H9 (cell line): ENCODE measurements at regions not wholly inside any gene's neighbourhood (a gene's known extent, or its start where the extent isn't known, plus 50 kb on each side); places are given as distances from the start of the nearest gene placed in this dataset.

Experiments used
- DNase-seq: peaks from one replicate; pipeline ENCODE4 v3.0.0-alpha.2; 2017
- H2AFZ ChIP-seq: one replicate; pipeline ENCODE4 v1.6.1; 2013; ENCODE audit warnings: mild to moderate bottlenecking, low read length, control low read depth, moderate library complexity
- H2AK5ac ChIP-seq: 2 replicates; pipeline ENCODE4 v1.6.1; 2013; ENCODE audit warnings: low read length, control low read depth, mixed read lengths; ENCODE audit not compliant: insufficient read length
- H2BK120ac ChIP-seq: one replicate; pipeline ENCODE4 v1.6.1; 2013; ENCODE audit warnings: low read depth, mild to moderate bottlenecking, low read length, control low read depth, inconsistent platforms; ENCODE audit not compliant: poor library complexity, severe bottlenecking
- H2BK12ac ChIP-seq: 2 replicates; pipeline ENCODE4 v1.6.1; 2013; ENCODE audit warnings: low read length, control low read depth, mixed read lengths, low read depth; ENCODE audit not compliant: insufficient read length
- H2BK15ac ChIP-seq: 2 replicates; pipeline ENCODE4 v1.6.1; 2013; ENCODE audit warnings: low read depth, low read length, control low read depth
- H2BK20ac ChIP-seq: one replicate; pipeline ENCODE4 v1.6.1; 2013; ENCODE audit warnings: low read depth, mild to moderate bottlenecking, low read length, control low read depth, inconsistent platforms; ENCODE audit not compliant: poor library complexity, severe bottlenecking
- H2BK5ac ChIP-seq: 2 replicates; pipeline ENCODE4 v1.6.1; 2013; ENCODE audit warnings: low read length, control low read depth, mixed read lengths; ENCODE audit not compliant: insufficient read length
- H3K14ac ChIP-seq: 2 replicates; pipeline ENCODE4 v1.6.1; 2013; ENCODE audit warnings: low read length, control low read depth; ENCODE audit not compliant: insufficient read depth
- H3K18ac ChIP-seq: 2 replicates; pipeline ENCODE4 v1.6.1; 2013; ENCODE audit warnings: low read depth, mild to moderate bottlenecking, mixed read lengths, low read length, control low read depth; ENCODE audit not compliant: insufficient read length
- H3K23ac ChIP-seq: 2 replicates; pipeline ENCODE4 v1.6.1; 2013; ENCODE audit warnings: low read length, control low read depth, mixed read lengths, low read depth; ENCODE audit not compliant: insufficient read length
- H3K23me2 ChIP-seq: 2 replicates; pipeline ENCODE4 v1.6.1; 2013; ENCODE audit warnings: low read depth, mild to moderate bottlenecking, mixed read lengths, low read length, control low read depth; ENCODE audit not compliant: insufficient read length, poor library complexity, severe bottlenecking
- H3K27ac ChIP-seq: 2 replicates; pipeline ENCODE4 v1.5.1; 2013; ENCODE audit warnings: low read length, control low read depth, mixed read lengths, low read depth; ENCODE audit not compliant: insufficient read length
- H3K27me3 ChIP-seq: 2 replicates; pipeline ENCODE4 v1.6.1; 2013; ENCODE audit warnings: low read length, control low read depth, inconsistent platforms; ENCODE audit not compliant: insufficient read depth
- H3K4ac ChIP-seq: 2 replicates; pipeline ENCODE4 v1.6.1; 2013; ENCODE audit warnings: low read depth, mild to moderate bottlenecking, control low read depth, inconsistent platforms, low read length, moderate library complexity
- H3K4me1 ChIP-seq: 2 replicates; pipeline ENCODE4 v1.6.1; 2013; ENCODE audit warnings: low read length, control low read depth, inconsistent platforms; ENCODE audit not compliant: insufficient read depth
- H3K4me2 ChIP-seq: 2 replicates; pipeline ENCODE4 v1.6.1; 2013; ENCODE audit warnings: low read length, control low read depth, mixed read lengths; ENCODE audit not compliant: insufficient read length, insufficient read depth
- H3K56ac ChIP-seq: 2 replicates; pipeline ENCODE4 v1.6.1; 2013; ENCODE audit warnings: low read depth, mild to moderate bottlenecking, mixed read lengths, low read length, control low read depth; ENCODE audit not compliant: insufficient read length
- H3K79me1 ChIP-seq: 2 replicates; pipeline ENCODE4 v1.6.1; 2013; ENCODE audit warnings: low read depth, mild to moderate bottlenecking, moderate library complexity, low read length, control low read depth, inconsistent platforms; ENCODE audit not compliant: insufficient read depth, poor library complexity, severe bottlenecking
- H3K79me2 ChIP-seq: 2 replicates; pipeline ENCODE4 v1.6.1; 2013; ENCODE audit warnings: low read length, control low read depth, inconsistent platforms; ENCODE audit not compliant: insufficient read depth
- H3K9ac ChIP-seq: 2 replicates; pipeline ENCODE4 v1.6.1; 2013; ENCODE audit warnings: low read length, control low read depth, mixed read lengths; ENCODE audit not compliant: insufficient read length; ENCODE audit errors: extremely low read depth
- H3K9me3 ChIP-seq: one replicate; pipeline ENCODE4 v1.6.1; 2013; ENCODE audit warnings: low read depth, low read length, inconsistent platforms; ENCODE audit not compliant: control insufficient read depth
- H3T11ph ChIP-seq: one replicate; pipeline ENCODE4 v1.6.1; 2013; ENCODE audit warnings: mild to moderate bottlenecking, low read length, control low read depth, inconsistent platforms
- H4K20me1 ChIP-seq: one replicate; pipeline ENCODE4 v1.6.1; 2013; ENCODE audit not compliant: control insufficient read depth, insufficient read length, insufficient read depth
- H4K5ac ChIP-seq: 2 replicates; pipeline ENCODE4 v1.6.1; 2013; ENCODE audit warnings: low read depth, mild to moderate bottlenecking, mixed read lengths, low read length, control low read depth; ENCODE audit not compliant: insufficient read length
- H4K8ac ChIP-seq: replicated peaks from 2 replicates; pipeline ENCODE4 v1.6.1; 2013; ENCODE audit warnings: low read length, control low read depth, mixed read lengths, low read depth; ENCODE audit not compliant: insufficient read length
- H4K91ac ChIP-seq: 2 replicates; pipeline ENCODE4 v1.6.1; 2013; ENCODE audit warnings: low read depth, mild to moderate bottlenecking, moderate library complexity, mixed read lengths, low read length, control low read depth; ENCODE audit not compliant: insufficient read length
- H3K27ac Mint-ChIP-seq, 3 experiments: 2 replicates in 2 of 3; 3 replicates in 1 of 3; pipeline ENCODE4 v1.8.0; 2020 to 2021; ENCODE audit warnings: mixed read lengths in 3 of 3, mild to moderate bottlenecking in 1 of 3, moderate library complexity in 1 of 3
- H3K27me3 Mint-ChIP-seq: 2 replicates; pipeline ENCODE4 v1.8.0; 2021; ENCODE audit warnings: low read depth, mild to moderate bottlenecking, moderate library complexity, mixed read lengths
- H3K36me3 Mint-ChIP-seq, 3 experiments: 2 replicates in 2 of 3; 3 replicates in 1 of 3; pipeline ENCODE4 v1.8.0; 2020 to 2021; ENCODE audit warnings: low read depth in 3 of 3, mixed read lengths in 3 of 3; ENCODE audit not compliant: insufficient read depth in 1 of 3
- H3K4me1 Mint-ChIP-seq, 2 experiments: 2 replicates each; pipeline ENCODE4 v1.8.0; 2020; ENCODE audit warnings: mixed read lengths in 2 of 2
- H3K4me3 Mint-ChIP-seq, 2 experiments: 2 replicates in 1 of 2; 3 replicates in 1 of 2; pipeline ENCODE4 v1.8.0; 2020 to 2021; ENCODE audit warnings: mild to moderate bottlenecking in 2 of 2, mixed read lengths in 2 of 2, moderate library complexity in 1 of 2
- H3K9me3 Mint-ChIP-seq, 2 experiments: 2 replicates in 1 of 2; 3 replicates in 1 of 2; pipeline ENCODE4 v1.8.0; 2020; ENCODE audit warnings: mild to moderate bottlenecking in 2 of 2, mixed read lengths in 2 of 2, moderate library complexity in 1 of 2
- WGBS: extraction: QIAGEN DNeasy Blood & Tissue Kit; methylation state at CpG from one replicate; pipeline ENCODE4 v1.1.7; 2013; ENCODE audit warnings: missing lambda C conversion rate, low lambda C conversion rate, mixed read lengths; ENCODE audit not compliant: insufficient read length; ENCODE audit errors: extremely low coverage; 5-methylcytosine and 5-hydroxymethylcytosine counted together
- TF ChIP-seq, protein P1 (sequence below): fragments of 200-600 bp; sonication (generic); conservative IDR thresholded peaks from 3 replicates; pipeline ENCODE4 v1.8.0; 2021; ENCODE audit warnings: antibody characterized with exemption, mild to moderate bottlenecking

DNA sequence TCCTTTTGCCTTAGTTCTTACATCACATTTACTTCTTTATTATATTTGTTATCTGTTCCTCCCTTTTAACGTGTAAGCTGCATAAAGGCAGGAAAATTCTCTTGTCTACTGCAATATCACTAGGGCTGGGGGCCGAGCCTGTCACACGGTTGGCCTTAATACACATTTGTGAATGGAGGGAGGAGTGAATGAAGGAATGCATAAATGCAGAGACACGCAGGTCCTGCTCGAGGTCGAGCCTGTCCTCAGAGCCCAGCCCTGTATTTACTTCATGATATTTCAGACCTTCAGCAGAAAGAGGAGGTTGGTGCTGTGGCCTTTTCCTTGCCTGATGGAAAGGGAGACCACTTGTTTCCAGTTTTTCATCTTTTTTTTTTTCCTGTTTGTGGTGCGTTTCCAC is 671.3 kb downstream of the PTPRU start:
- H3T11ph ChIP-seq, result no peak overlapping the region
- no peaks in the 10 kb centered on the region for H4K20me1 ChIP-seq
- H3K9ac ChIP-seq, result no peak overlapping the region
- H3K4ac ChIP-seq, result no peak overlapping the region
- no peak overlapping the region for H2BK12ac ChIP-seq
- no peaks in the 10 kb centered on the region for H3K27me3 ChIP-seq
- no peak overlapping the region for H3K4me2 ChIP-seq
- no peak overlapping the region for H3K14ac ChIP-seq
- H2AFZ ChIP-seq, result no peak overlapping the region
- Mint-ChIP-seq H3K9me3 (peaks cover 0 to 5% of the 10 kb centered on the region in 2 experiments; a peak in 2 of 5 replicates), H3K4me3 (no peak overlapping the region), H3K27me3 (peaks cover 1% of the 10 kb centered on the region), H3K4me1 (peaks cover under 1 to 12% of the 10 kb centered on the region in 2 experiments), H3K36me3 (peaks cover 0 to 8% (median 0%) of the 10 kb centered on the region in 3 experiments; a peak in 1 of 7 replicates), H3K27ac (no peak overlapping the region)
- no peaks in the 10 kb centered on the region for H3K79me1 ChIP-seq
- H2AK5ac ChIP-seq, result no peak overlapping the region
- no peak overlapping the region for H4K5ac ChIP-seq
- no peak overlapping the region for H2BK5ac ChIP-seq
- TF ChIP-seq, protein P1, sequence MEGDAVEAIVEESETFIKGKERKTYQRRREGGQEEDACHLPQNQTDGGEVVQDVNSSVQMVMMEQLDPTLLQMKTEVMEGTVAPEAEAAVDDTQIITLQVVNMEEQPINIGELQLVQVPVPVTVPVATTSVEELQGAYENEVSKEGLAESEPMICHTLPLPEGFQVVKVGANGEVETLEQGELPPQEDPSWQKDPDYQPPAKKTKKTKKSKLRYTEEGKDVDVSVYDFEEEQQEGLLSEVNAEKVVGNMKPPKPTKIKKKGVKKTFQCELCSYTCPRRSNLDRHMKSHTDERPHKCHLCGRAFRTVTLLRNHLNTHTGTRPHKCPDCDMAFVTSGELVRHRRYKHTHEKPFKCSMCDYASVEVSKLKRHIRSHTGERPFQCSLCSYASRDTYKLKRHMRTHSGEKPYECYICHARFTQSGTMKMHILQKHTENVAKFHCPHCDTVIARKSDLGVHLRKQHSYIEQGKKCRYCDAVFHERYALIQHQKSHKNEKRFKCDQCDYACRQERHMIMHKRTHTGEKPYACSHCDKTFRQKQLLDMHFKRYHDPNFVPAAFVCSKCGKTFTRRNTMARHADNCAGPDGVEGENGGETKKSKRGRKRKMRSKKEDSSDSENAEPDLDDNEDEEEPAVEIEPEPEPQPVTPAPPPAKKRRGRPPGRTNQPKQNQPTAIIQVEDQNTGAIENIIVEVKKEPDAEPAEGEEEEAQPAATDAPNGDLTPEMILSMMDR, result no peak
- H2BK20ac ChIP-seq, result no peak overlapping the region
- no peak overlapping the region for H2BK120ac ChIP-seq
- H3K18ac ChIP-seq, result no peak overlapping the region
- H4K8ac ChIP-seq, result no peak overlapping the region
- DNase-seq, result no peak
- no peak overlapping the region for H2BK15ac ChIP-seq
- H3K9me3 ChIP-seq, result no peaks in the 10 kb centered on the region
- H3K27ac ChIP-seq, result no peak overlapping the region
- no peaks in the 10 kb centered on the region for H3K4me1 ChIP-seq
- H3K23ac ChIP-seq, result no peak overlapping the region
- no CpG with 5 or more reads among the region's 7 CpGs for WGBS
- no peaks in the 10 kb centered on the region for H3K79me2 ChIP-seq
- no peaks in the 10 kb centered on the region for H3K23me2 ChIP-seq
- no peak overlapping the region for H4K91ac ChIP-seq
- H3K56ac ChIP-seq, result no peak overlapping the region
